ENCODE measurements at regions not wholly inside any gene's neighbourhood (a gene's known extent, or its start where the extent isn't known, plus 50 kb on each side); places are given as distances from the start of the nearest gene placed in this dataset.

- no peak for DNase-seq
Measured at GRCh38 chrX:45980726-45981125, 564.5 kb downstream of the ZNF674 start.

- DNase-seq = no peak
Measured at GRCh38 chrX:45975633-45976032, 569.6 kb downstream of the ZNF674 start.

- DNase-seq = no peak
Measured at GRCh38 chrX:45972636-45973035, 572.6 kb downstream of the ZNF674 start.

GRCh38 chrX:45959567-45959966 is 585.7 kb downstream of the ZNF674 start:
- DNase-seq = no peak

- DNase-seq = no peak
Measured at GRCh38 chrX:45956191-45956870, 588.9 kb downstream of the ZNF674 start.

DNA sequence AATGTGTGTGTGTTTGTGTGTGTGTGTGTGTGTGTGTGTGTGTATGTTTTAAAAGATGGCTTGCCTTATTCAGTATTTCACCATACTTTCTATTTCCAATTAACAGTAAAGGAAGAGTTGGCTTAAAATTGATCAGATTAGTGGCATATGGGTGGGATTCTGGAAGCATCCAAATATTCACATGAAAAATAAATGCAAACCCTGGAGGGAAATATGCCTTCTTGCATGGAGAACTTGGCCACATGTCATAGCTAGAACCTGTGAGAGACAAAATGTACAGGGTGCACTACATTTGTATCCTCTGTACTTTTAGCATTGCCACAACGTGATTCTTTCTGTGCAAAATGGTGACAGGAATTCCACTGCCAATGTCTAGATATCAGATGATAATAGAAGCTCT is 589.6 kb downstream of the ZNF674 start:
- no peak for DNase-seq

DNA sequence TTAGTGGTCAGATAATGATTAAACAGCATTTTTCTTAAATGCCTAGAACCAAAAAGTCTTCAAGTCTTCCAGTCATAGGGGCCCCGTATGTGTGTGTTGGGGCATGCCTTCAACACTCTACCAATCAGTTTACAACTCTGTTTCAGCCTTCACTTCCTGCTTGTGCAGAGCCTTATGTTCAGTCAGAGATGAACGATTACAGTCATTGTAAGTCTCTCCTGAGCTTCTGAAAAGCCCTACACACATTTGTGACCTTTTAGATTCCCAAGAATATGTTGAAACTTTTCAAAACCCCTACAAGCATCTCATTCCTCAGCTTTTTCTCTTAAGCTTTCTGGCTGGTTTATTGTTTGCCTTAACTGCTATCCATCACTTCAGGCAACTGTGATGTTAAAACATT is 591.2 kb downstream of the ZNF674 start:
- DNase-seq = no peak

- no peak for DNase-seq
Measured at GRCh38 chrX:45952030-45952429, 593.2 kb downstream of the ZNF674 start.

- DNase-seq = no peak
Measured at GRCh38 chrX:45935408-45935807, 609.8 kb downstream of the ZNF674 start.

- DNase-seq = no peak
Measured at GRCh38 chrX:45912316-45912715, 632.9 kb downstream of the ZNF674 start.

DNA sequence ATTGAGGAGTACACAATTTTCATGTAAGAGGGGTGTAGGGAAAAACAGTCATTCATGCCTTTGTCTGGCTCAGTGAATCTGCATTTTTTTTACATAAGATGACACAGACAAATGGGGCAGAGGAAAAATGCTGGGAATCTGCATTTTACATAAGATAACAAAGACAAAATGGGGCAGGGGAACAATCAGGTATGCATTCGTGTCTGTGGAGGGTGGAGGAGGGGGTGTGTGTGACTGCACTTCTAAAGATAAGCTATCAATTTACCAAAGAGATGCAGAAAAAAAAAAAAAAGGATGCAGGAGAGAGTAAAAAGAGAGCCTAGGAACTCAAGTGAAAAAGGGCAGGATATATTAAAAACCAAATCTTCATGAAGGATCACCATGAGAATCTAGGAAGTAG is 637.4 kb downstream of the ZNF674 start:
- no peak for DNase-seq

GRCh38 chrX:45903781-45904201 is 641.4 kb downstream of the ZNF674 start:
- DNase-seq = no peak

DNA sequence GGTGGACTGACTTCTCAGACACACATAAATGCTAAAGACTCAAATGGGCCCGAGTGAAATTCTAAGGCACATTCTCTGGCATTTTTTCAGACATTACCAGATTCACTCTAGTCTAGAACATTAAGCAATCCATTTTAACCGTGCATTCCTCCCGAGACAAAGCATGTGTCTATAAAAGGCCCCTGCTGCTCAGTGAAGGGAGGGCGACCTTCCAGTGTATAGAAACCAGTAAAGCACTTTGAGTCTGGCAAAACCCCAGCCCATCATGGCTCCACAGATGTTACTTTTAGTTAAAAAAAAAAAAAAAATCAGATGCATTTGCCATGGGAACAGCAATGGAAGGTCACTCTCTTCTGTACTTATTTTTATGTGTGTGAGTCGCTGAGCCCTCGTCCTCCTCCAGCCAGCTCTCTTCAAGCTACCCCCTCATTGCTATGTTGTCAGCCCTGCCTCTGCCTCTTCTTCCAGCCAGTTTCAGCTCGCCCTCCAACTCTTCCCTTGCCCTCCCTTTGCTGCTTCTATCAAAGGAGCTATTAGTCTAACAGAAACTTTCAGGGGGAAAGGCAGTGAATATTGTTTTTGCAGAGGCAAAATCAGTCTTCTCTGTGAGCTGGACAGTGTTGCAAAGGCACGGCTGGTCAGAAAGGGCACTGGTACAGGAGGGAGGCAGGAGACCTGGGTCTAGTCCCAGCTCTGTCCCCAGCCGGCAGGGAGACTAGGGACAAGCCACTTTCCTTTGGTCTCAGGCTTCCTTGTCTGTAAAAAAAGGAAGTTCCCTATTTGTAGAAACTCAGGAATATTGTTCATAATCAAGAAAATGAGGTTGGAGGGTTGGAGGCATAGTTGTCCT is 644.2 kb downstream of the ZNF674 start:
- no peak for DNase-seq

- DNase-seq = no peak
Measured at GRCh38 chrX:45894864-45895645, 650.2 kb downstream of the ZNF674 start.

GRCh38 chrX:45889471-45889870 is 655.8 kb downstream of the ZNF674 start:
- no peak for DNase-seq

GRCh38 chrX:45888518-45888917 is 656.7 kb downstream of the ZNF674 start:
- DNase-seq = no peak

DNA sequence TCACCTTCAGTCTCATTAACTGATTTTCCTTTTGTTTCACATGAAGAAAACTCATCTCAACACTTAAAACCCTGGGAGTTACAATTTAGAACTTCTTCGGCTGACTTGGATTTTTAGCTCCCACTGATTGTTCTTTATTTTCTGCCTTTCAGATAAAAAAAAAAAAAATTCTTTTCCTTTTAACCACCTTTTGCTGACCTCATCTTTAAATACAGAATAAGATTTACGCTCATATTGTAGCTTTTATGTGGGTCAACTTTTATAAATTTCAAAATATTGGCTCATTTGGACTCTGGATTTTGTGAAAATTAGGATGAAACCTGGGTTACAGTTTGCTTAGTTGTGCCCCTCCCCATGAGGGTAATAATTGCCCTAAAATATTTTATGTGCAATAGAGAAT is 659.3 kb downstream of the ZNF674 start:
- DNase-seq = no peak

DNA sequence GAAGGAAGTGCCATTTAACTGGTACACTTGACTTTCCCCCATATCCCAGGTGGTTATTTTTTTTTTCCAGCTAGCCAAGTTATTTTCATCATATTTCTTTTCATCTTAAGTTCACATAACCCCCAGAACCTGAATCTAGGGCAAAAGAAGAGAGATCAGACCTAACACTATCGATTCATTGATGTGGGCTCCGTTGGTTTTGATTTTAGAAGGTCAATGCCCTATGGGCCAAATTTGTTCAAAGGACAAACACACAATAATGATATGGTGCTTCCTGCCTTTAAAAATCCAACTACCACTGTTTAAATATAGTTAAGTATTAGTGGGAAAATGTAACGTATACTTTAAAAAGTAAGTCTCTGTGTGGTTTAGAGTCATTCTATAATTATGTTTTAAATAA is 665.7 kb downstream of the ZNF674 start:
- no peak for DNase-seq

DNA sequence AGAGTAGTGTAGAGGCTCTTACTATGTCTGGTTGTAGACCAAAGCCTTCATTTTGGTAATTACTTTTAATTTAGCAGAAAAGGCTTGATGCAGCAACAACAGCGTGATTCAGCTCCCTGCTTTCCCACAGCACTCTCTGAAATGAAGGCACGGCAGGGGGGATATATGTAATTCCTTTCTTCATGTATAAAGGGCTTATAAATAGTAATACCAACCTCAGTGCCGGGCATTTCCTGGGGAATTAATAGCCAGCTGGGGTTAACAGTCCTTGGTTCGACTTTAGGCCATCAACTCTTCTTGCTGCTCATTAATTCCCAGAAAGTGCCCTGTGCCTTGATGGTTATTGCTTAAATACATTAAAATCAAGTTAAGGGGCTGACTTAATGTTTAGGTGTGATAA is 669.0 kb downstream of the ZNF674 start:
- DNase-seq = no peak

GRCh38 chrX:45873781-45874180 is 671.4 kb downstream of the ZNF674 start:
- no peak for DNase-seq

GRCh38 chrX:45872480-45872879 is 671.8 kb upstream of the DIPK2B start:
- DNase-seq = no peak

GRCh38 chrX:45868425-45868824 is 667.7 kb upstream of the DIPK2B start:
- no peak for DNase-seq

GRCh38 chrX:45862801-45863200 is 662.1 kb upstream of the DIPK2B start:
- DNase-seq = no peak

- DNase-seq = no peak
Measured at GRCh38 chrX:45860450-45860849, 659.8 kb upstream of the DIPK2B start.

Measured in DMS79 (cell line).